WTC11 (cell line): ENCODE measurements at regions not wholly inside any gene's neighbourhood (a gene's known extent, or its start where the extent isn't known, plus 50 kb on each side); places are given as distances from the start of the nearest gene placed in this dataset.

ENCODE experiments used
- ATAC-seq: fragments of 200-7000 bp; cut with Tn5 transposase; 2 replicates; pipeline ENCODE4 v1.10.0; 2021; ENCODE audit warnings: mild to moderate bottlenecking, moderate library complexity
- CTCF ChIA-PET: fragments of 300-600 bp; sonication (Branson Sonifier 250); formaldehyde crosslinking; loops from one replicate; lab custom pipeline; 2021; ENCODE audit warnings: antibody characterized with exemption; lab: Charles Lee
- POLR2A ChIA-PET: fragments of 350-600 bp; sonication (Branson Sonifier 250); formaldehyde crosslinking; loops from one replicate; lab custom pipeline; 2021; ENCODE audit warnings: antibody characterized with exemption; lab: Charles Lee
- DNase-seq: peaks from one replicate; pipeline ENCODE4 v3.0.0; 2021; ENCODE audit warnings: low spot score
- H3K27ac Mint-ChIP-seq: 2 replicates; pipeline ENCODE4 v1.8.0; 2021; ENCODE audit warnings: mixed read lengths
- H3K27me3 Mint-ChIP-seq: 2 replicates; pipeline ENCODE4 v1.8.0; 2021; ENCODE audit warnings: low read depth, mild to moderate bottlenecking, moderate library complexity, mixed read lengths
- H3K36me3 Mint-ChIP-seq: 2 replicates; pipeline ENCODE4 v1.8.0; 2021; ENCODE audit warnings: mixed read lengths
- H3K4me1 Mint-ChIP-seq: 2 replicates; pipeline ENCODE4 v1.8.0; 2022; ENCODE audit warnings: mixed read lengths
- H3K4me3 Mint-ChIP-seq: 2 replicates; pipeline ENCODE4 v1.8.0; 2021; ENCODE audit warnings: mild to moderate bottlenecking, moderate library complexity, mixed read lengths
- H3K9me3 Mint-ChIP-seq: 2 replicates; pipeline ENCODE4 v1.8.0; 2021; ENCODE audit warnings: mixed read lengths
- AR ChIP-seq: fragments of 250-450 bp; sonication (Bioruptor Pico); IDR thresholded peaks from 2 replicates; pipeline ENCODE4 v1.9.0; 2021; ENCODE audit warnings: mild to moderate bottlenecking
- CREB1 ChIP-seq: sonication (generic); formaldehyde crosslinking; IDR thresholded peaks from 2 replicates; pipeline ENCODE4 v1.8.0; 2023; ENCODE audit warnings: mild to moderate bottlenecking, missing genetic modification reagents
- E2F1 ChIP-seq: sonication (generic); formaldehyde crosslinking; IDR thresholded peaks from 2 replicates; pipeline ENCODE4 v1.8.0; 2022; ENCODE audit warnings: mild to moderate bottlenecking, missing genetic modification reagents
- EMX1 ChIP-seq: fragments of 250-450 bp; sonication (Bioruptor Pico); IDR thresholded peaks from 2 replicates; pipeline ENCODE4 v1.8.0; 2021; ENCODE audit warnings: mild to moderate bottlenecking
- ETV6 ChIP-seq: sonication (generic); formaldehyde crosslinking; IDR thresholded peaks from 2 replicates; pipeline ENCODE4 v1.8.1; 2022; ENCODE audit warnings: mild to moderate bottlenecking, missing genetic modification reagents
- GTF2I ChIP-seq: fragments of 250-450 bp; sonication (Bioruptor Pico); conservative IDR thresholded peaks from 2 replicates; pipeline ENCODE4 v1.4.0; 2021; ENCODE audit warnings: mild to moderate bottlenecking
- HMGXB4 ChIP-seq: sonication (generic); formaldehyde crosslinking; IDR thresholded peaks from 2 replicates; pipeline ENCODE4 v1.8.1; 2023; ENCODE audit warnings: mild to moderate bottlenecking, moderate library complexity, missing genetic modification reagents
- MYBL2 ChIP-seq: sonication (generic); formaldehyde crosslinking; IDR thresholded peaks from 2 replicates; pipeline ENCODE4 v1.8.1; 2023; ENCODE audit warnings: mild to moderate bottlenecking, moderate library complexity, missing genetic modification reagents
- NR1H2 ChIP-seq: sonication (generic); formaldehyde crosslinking; IDR thresholded peaks from 2 replicates; pipeline ENCODE4 v1.9.0; 2021; ENCODE audit warnings: mild to moderate bottlenecking, moderate library complexity, missing genetic modification reagents
- NR3C1 ChIP-seq: sonication (generic); formaldehyde crosslinking; conservative IDR thresholded peaks from 2 replicates; pipeline ENCODE4 v1.8.1; 2023; ENCODE audit warnings: low read depth, mild to moderate bottlenecking, missing genetic modification reagents
- OVOL2 ChIP-seq: fragments of 250-450 bp; sonication (Bioruptor Pico); IDR thresholded peaks from 2 replicates; pipeline ENCODE4 v1.9.0; 2021; ENCODE audit warnings: mild to moderate bottlenecking, borderline replicate concordance
- RELA ChIP-seq: sonication (generic); formaldehyde crosslinking; IDR thresholded peaks from 2 replicates; pipeline ENCODE4 v1.8.1; 2022; ENCODE audit warnings: missing genetic modification reagents, mild to moderate bottlenecking, borderline replicate concordance
- RORB ChIP-seq: fragments of 250-450 bp; sonication (Bioruptor Pico); IDR thresholded peaks from 2 replicates; pipeline ENCODE4 v1.9.0; 2021; ENCODE audit warnings: mild to moderate bottlenecking
- TP53 ChIP-seq: sonication (generic); formaldehyde crosslinking; IDR thresholded peaks from 2 replicates; pipeline ENCODE4 v1.8.1; 2023; ENCODE audit warnings: mild to moderate bottlenecking, missing genetic modification reagents
- USF1 ChIP-seq: sonication (generic); formaldehyde crosslinking; IDR thresholded peaks from 2 replicates; pipeline ENCODE4 v1.8.0; 2022; ENCODE audit warnings: mild to moderate bottlenecking, missing genetic modification reagents
- ZNF281 ChIP-seq: sonication (generic); formaldehyde crosslinking; IDR thresholded peaks from 2 replicates; pipeline ENCODE4 v1.8.0; 2023; ENCODE audit warnings: mild to moderate bottlenecking, missing genetic modification reagents
- ZNF317 ChIP-seq: sonication (generic); formaldehyde crosslinking; IDR thresholded peaks from 2 replicates; pipeline ENCODE4 v1.8.1; 2023; ENCODE audit warnings: low read depth, mild to moderate bottlenecking, moderate library complexity, missing genetic modification reagents, borderline replicate concordance
- ZNF532 ChIP-seq: fragments of 250-450 bp; sonication (Bioruptor Pico); IDR thresholded peaks from 2 replicates; pipeline ENCODE4 v1.9.0; 2021; ENCODE audit warnings: mild to moderate bottlenecking, borderline replicate concordance

- TF ChIP-seq AR (CRISPR knock-in tag) (no peak), NR1H2 (no peak), OVOL2 (no peak)
Observed at GRCh38 chr12:78746001-78746400, 118.6 kb upstream of the SYT1 start (continued).

- Mint-ChIP-seq H3K4me3 (no peak overlapping the region), H3K36me3 (peaks cover 4% of the 10 kb centered on the region; the same call in 1 of the 2 replicates), H3K27me3 (no peaks in the 10 kb centered on the region)
Observed at GRCh38 chr12:78753058-78753457, 111.5 kb upstream of the SYT1 start.

GRCh38 chr12:78756936-78757335 is 107.6 kb upstream of the SYT1 start:
- POLR2A ChIA-PET, result no interaction called here
- ATAC-seq (no peak), DNase-seq (no peak)
- no peak overlapping the region for H3K4me3 Mint-ChIP-seq
- H3K36me3 Mint-ChIP-seq, result 0 out of 2 replicates have a peak, but pooled peaks cover 3% of the 10 kb centered on the region
- H3K4me1 Mint-ChIP-seq, result no peaks in the 10 kb centered on the region
- H3K27me3 Mint-ChIP-seq, result no peaks in the 10 kb centered on the region
- H3K27ac Mint-ChIP-seq, result no peak overlapping the region
- CTCF ChIA-PET, result no interaction called here
- peaks cover 20% of the 10 kb centered on the region for H3K9me3 Mint-ChIP-seq
- TF ChIP-seq EMX1 (CRISPR knock-in tag), result no peak
- no peak for TF ChIP-seq HMGXB4 (CRISPR knock-in tag)
- no peak for TF ChIP-seq ZNF532
- no peak for TF ChIP-seq TP53 (CRISPR knock-in tag)

More at GRCh38 chr12:78753058-78753457, 111.5 kb upstream of the SYT1 start:
- Mint-ChIP-seq H3K9me3 (peaks cover 17% of the 10 kb centered on the region), H3K27ac (no peak overlapping the region), H3K4me1 (no peaks in the 10 kb centered on the region)
- ChIA-PET CTCF (no interaction called here), POLR2A (no interaction called here)
- no peak for TF ChIP-seq ZNF281
- TF ChIP-seq MYBL2, result no peak
- TF ChIP-seq RELA (CRISPR knock-in tag), result no peak
- no peak for TF ChIP-seq USF1 (CRISPR knock-in tag)
- no peak for TF ChIP-seq CREB1 (CRISPR knock-in tag)
- TF ChIP-seq NR3C1 (CRISPR knock-in tag), result no peak
- no peak for TF ChIP-seq GTF2I (CRISPR knock-in tag)
- TF ChIP-seq ZNF317, result no peak
- no peak for TF ChIP-seq E2F1 (CRISPR knock-in tag)
- TF ChIP-seq ETV6, result no peak
- TF ChIP-seq TP53 (CRISPR knock-in tag), result no peak
- TF ChIP-seq RORB (CRISPR knock-in tag), result no peak
- DNase-seq (no peak), ATAC-seq (no peak)
